ENCODE measurements at regions not wholly inside any gene's neighbourhood (a gene's known extent, or its start where the extent isn't known, plus 50 kb on each side); places are given as distances from the start of the nearest gene placed in this dataset.

DNA sequence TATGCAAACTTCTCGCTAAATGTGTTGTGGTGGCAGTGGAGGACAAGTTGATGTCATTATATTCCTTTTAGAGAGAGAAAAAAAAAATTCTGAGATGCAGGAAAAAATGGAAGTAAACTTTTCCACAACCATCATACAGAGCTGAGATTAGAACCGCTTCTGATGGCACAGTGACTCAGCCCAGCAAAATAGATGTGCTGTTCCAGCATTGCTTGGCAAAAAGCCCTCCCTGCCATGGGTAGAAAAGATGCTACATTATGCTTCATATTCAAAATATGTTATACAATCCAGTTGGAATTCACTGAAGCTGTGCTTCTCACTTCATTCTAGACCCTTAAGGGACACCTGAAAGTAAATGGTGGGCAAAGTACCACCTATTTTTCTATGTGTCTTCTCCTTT lies 1047.6 kb upstream of the FANCL start:
- TF ChIP-seq CTCF (IDR thresholded peaks at IDR 0.05) (no peak), POLR2AphosphoS5 (IDR thresholded peaks at IDR 0.05; ENCODE audit: low read depth, low read length) (no peak)
